Globus pallidus (tissue), 1 donor: ENCODE measurements at regions not wholly inside any gene's neighbourhood (a gene's known extent, or its start where the extent isn't known, plus 50 kb on each side); places are given as distances from the start of the nearest gene placed in this dataset.

ENCODE experiments used
- DNase-seq: peaks from one replicate; pipeline ENCODE4 v3.0.0-alpha.2; 2015; ENCODE audit warnings: low spot score

- DNase-seq: no peak
These were observed 89.4 kb upstream of the MTPN start for GRCh38 chr7:136066304-136067143.

DNA sequence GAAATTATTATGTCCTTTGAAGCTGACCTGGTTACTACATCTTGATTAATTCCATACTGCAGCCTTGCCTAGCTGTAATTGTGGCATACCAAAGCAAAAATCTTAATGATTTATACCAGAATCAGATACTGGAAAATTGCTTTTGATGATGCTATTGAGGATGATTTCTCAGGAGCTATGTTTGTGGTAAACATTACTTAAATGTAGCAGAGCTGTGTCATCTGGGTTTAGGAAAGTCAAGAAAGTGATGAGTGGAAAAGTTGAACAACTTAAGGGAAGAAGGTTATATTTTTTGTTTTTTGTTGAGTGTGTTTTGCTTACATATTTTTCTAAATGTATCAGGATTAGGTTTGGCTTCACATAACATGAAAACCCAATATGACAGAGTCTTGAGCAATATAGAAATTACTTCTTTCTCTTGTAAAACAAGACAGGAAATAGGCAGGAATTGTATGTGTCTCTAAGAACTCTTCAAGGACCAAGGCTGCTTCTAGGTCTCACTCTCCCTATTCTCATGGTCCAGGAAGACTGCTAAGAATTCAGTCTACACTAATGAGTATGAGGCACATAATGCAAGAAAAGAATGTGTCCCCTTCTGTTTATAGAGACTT lies 87.6 kb upstream of the MTPN start:
- no peak for DNase-seq

DNA sequence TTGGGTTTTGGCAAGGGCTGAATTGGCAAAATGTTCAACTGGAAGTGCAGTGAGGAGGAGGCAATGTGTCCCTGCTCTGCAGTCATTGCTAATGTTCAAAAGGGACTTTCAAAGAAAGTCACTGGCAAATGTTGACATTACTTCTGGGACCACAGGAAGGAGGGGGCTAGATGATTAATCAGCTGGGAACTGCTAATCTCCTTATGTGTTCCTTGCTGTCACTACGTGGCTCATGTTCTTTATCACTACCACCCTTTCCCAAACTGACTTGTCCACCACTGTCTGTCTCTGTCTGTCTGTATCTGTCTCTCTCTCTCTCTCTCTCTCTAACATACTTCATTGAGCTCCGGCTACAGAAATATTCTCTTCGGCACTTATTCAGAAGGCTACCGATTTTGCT lies 86.9 kb upstream of the MTPN start:
- no peak for DNase-seq

DNA sequence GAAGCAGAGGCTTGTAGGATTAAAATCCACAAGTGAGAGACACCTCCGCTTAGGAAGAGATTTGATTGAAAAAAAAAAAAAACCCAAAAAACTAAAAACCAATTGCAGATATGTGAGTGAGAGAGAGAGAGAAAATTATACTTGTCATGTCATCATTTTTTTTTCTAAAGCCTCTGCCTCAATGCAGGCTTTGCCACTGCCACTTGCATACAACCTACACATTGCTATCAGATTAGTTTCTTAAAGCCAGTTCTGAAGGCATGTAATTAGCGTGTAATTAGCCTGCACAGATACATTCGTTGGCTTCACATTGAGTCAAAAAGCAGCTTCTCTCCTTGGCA lies 86.1 kb upstream of the MTPN start:
- DNase-seq: no peak

GRCh38 chr7:136062625-136063325 lies 85.6 kb upstream of the MTPN start:
- DNase-seq: no peak

- DNase-seq: no peak
These were observed 84.3 kb upstream of the MTPN start for GRCh38 chr7:136061433-136061832.

DNA sequence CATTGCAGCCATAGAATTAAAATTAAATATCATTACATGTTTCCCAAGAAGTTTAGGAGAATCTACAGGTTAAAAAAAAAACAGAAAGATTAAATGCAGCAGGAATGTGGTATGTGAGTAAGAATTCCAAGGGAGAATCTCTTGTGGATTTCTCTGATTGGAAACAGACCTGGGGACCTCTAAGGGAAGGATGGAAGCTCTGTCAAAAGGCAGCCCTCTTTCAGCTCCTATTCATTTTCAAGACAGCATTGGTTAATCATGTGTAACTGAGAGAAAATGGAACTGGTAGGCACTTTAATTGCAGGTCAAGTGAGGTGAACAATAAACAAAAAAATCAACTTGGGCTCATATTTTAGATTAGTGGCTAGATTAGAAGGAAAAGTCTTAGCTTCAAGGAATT lies 81.4 kb upstream of the MTPN start:
- DNase-seq: no peak

DNA sequence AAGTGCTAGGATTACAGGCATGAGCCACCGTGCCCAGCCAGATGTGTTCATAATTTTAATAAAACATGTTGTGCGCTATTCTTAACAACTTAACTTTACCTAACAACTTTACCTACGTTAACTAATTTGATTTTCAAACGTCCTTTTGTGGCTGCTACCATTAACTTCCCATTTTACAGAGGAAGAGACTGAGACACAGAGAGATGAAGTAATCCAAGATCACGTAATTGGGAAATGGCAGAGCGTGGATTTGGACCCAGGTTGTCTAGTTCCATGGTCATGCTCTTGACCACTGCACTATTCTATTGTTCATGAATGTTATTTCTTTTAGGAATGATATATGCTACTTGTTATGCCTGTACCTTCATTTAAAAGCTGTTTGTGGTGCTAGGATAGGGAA lies 80.3 kb upstream of the MTPN start:
- no peak for DNase-seq

GRCh38 chr7:136056651-136057231 lies 79.6 kb upstream of the MTPN start:
- DNase-seq: peak; percentile 16

GRCh38 chr7:136055266-136055665 lies 78.1 kb upstream of the MTPN start:
- DNase-seq: no peak

- DNase-seq: no peak
These were observed 76.7 kb upstream of the MTPN start for GRCh38 chr7:136053689-136054485.

- DNase-seq: no peak
These were observed 74.2 kb upstream of the MTPN start for GRCh38 chr7:136051203-136051928.

- DNase-seq: no peak
These were observed 73.3 kb upstream of the MTPN start for GRCh38 chr7:136050462-136050847.

GRCh38 chr7:136049818-136050461 lies 72.8 kb upstream of the MTPN start:
- no peak for DNase-seq

DNA sequence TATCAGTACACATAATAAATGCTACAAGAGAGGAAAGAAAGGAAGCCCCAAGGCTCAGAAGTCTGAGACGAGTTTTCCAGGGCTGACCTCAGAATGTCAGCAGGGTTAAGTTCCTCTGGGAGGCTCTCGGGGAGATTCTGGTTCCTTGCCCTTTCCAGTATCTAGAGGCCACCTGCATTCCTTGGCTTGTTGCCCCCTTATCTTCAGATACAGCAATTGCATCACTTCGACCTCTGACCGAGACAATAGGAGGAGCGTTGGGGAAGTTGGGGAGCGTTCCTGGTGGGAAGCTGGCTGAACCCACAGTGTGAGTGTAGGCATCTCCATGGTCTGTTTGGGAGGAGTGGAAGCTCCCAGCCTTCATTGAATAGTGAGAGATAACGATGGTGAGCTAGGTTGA lies 72.0 kb upstream of the MTPN start:
- no peak for DNase-seq

DNA sequence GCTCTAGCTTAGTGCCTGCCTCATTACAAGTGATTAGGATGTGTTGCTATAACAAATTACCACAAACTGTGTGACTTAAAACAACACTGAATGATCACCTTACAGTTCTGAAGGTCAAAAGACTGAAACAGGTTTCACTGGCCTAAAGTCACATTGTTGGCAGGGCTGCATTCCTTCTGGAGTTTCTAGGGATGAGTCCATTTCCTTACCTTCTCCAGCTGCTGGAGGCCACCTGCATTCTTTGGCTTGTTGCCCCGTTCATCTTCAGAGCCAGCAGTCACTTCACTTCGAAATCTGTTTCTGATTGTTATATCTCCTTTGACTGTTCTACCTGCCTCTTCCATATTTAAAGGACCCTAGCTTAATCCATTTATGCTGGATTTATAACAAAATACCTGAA lies 69.4 kb upstream of the MTPN start:
- DNase-seq: no peak

- no peak for DNase-seq
These were observed 68.8 kb upstream of the MTPN start for GRCh38 chr7:136045992-136046391.

DNA sequence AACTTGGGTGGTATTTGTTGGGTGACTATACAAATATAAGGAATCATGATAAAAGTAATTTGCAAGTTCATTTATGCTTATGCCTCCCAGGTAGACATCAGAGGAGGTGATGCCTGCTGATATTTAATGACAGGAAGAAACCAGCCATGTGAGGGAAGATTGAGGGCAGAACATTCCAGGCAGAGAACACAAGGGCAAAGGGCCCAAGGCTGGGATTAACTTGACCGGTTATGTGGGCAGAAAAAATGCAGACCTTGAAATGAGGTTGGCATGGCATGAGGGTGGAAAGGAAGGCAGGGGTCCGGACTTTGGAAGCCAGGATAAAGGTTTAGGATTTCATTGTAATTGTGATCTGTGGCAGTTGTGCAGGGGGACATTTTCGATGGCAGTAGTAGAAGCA lies 68.0 kb upstream of the MTPN start:
- no peak for DNase-seq

GRCh38 chr7:136039577-136040345 lies 62.6 kb upstream of the MTPN start:
- DNase-seq: no peak

GRCh38 chr7:136036336-136036735 lies 59.2 kb upstream of the MTPN start:
- no peak for DNase-seq
